GM23248 (cell line): ENCODE measurements at regions not wholly inside any gene's neighbourhood (a gene's known extent, or its start where the extent isn't known, plus 50 kb on each side); places are given as distances from the start of the nearest gene placed in this dataset.
"Not testable (repeated sequence)": the region's sequence is repeated elsewhere in the genome, so short reads cannot be mapped to it uniquely, and the experiment has no call there.

Source experiments
- DNase-seq: peaks from one replicate; pipeline ENCODE4 v3.0.0-alpha.2; 2015
- H2AFZ ChIP-seq: fragments of 200-600 bp; sonication (generic); 2 replicates; pipeline ENCODE4 v1.6.1; 2016; ENCODE audit warnings: antibody characterized with exemption
- H3F3A ChIP-seq: fragments of 200-600 bp; sonication (generic); 2 replicates; pipeline ENCODE4 v1.6.1; 2016; ENCODE audit warnings: mild to moderate bottlenecking, antibody characterized with exemption, mixed run types; ENCODE audit not compliant: insufficient read depth
- H3K27ac ChIP-seq: fragments of 200-600 bp; sonication (generic); 2 replicates; pipeline ENCODE4 v1.5.1; 2016; ENCODE audit warnings: mild to moderate bottlenecking
- H3K27me3 ChIP-seq: fragments of 200-600 bp; sonication (generic); replicated peaks from 2 replicates; pipeline ENCODE4 v1.6.1; 2016; ENCODE audit warnings: mild to moderate bottlenecking; ENCODE audit not compliant: insufficient read depth
- H3K36me3 ChIP-seq: fragments of 200-600 bp; sonication (generic); 2 replicates; pipeline ENCODE4 v1.6.1; 2016; ENCODE audit warnings: low read depth, mild to moderate bottlenecking
- H3K4me1 ChIP-seq: fragments of 200-600 bp; sonication (generic); 2 replicates; pipeline ENCODE4 v1.6.1; 2016; ENCODE audit warnings: mild to moderate bottlenecking; ENCODE audit not compliant: insufficient read depth
- H3K4me2 ChIP-seq: fragments of 200-600 bp; sonication (generic); one replicate; pipeline ENCODE4 v1.6.1; 2016; ENCODE audit warnings: mild to moderate bottlenecking; ENCODE audit not compliant: unreplicated experiment
- H3K4me3 ChIP-seq: fragments of 200-600 bp; sonication (generic); 2 replicates; pipeline ENCODE4 v1.5.1; 2016; ENCODE audit warnings: mild to moderate bottlenecking
- H3K79me2 ChIP-seq: fragments of 200-600 bp; sonication (generic); 2 replicates; pipeline ENCODE4 v1.6.1; 2016; ENCODE audit warnings: mild to moderate bottlenecking; ENCODE audit not compliant: insufficient read depth
- H3K9ac ChIP-seq: fragments of 200-600 bp; sonication (generic); 2 replicates; pipeline ENCODE4 v1.6.1; 2016; ENCODE audit warnings: mild to moderate bottlenecking
- H3K9me2 ChIP-seq: fragments of 200-600 bp; sonication (generic); 2 replicates; pipeline ENCODE4 v1.6.1; 2016; ENCODE audit warnings: mixed run types, mild to moderate bottlenecking, moderate library complexity; ENCODE audit not compliant: insufficient read depth
- H3K9me3 ChIP-seq: fragments of 200-600 bp; sonication (generic); one replicate; pipeline ENCODE4 v1.6.1; 2017; ENCODE audit warnings: low read depth
- H4K20me1 ChIP-seq: fragments of 200-600 bp; sonication (generic); 2 replicates; pipeline ENCODE4 v1.6.0; 2016; ENCODE audit not compliant: insufficient read depth
- EZH2 ChIP-seq: fragments of 200-600 bp; sonication (generic); IDR thresholded peaks from 2 replicates; pipeline ENCODE4 v1.6.1; 2018; ENCODE audit warnings: antibody characterized with exemption, mild to moderate bottlenecking; ENCODE audit not compliant: insufficient read depth, poor library complexity, severe bottlenecking
- EZH2phosphoT487 ChIP-seq: fragments of 200-600 bp; sonication (generic); IDR thresholded peaks from 2 replicates; pipeline ENCODE4 v1.6.1; 2018; ENCODE audit warnings: antibody characterized with exemption, moderate library complexity, mild to moderate bottlenecking, low read depth; ENCODE audit not compliant: insufficient read depth
- WGBS, 2 experiments: methylation state at CpG; one replicate each; pipeline ENCODE4 v1.1.6; 2015 to 2017; ENCODE audit warnings: low lambda C conversion rate in 2 of 2, low coverage in 1 of 2; ENCODE audit errors: missing lambda C conversion rate in 2 of 2; 5-methylcytosine and 5-hydroxymethylcytosine counted together
- in situ Hi-C: fragments of 300-500 bp; cut with MboI; formaldehyde crosslinking; loops from 2 replicates; pipeline ENCODE4 v1.15.0; 2020

- no peaks in the 10 kb centered on the region for H3F3A ChIP-seq
- no peaks in the 10 kb centered on the region for H4K20me1 ChIP-seq
- H3K36me3 ChIP-seq: no peaks in the 10 kb centered on the region
- no peak overlapping the region for H3K4me2 ChIP-seq
- no peaks in the 10 kb centered on the region for H3K9me2 ChIP-seq
- in situ Hi-C loops: loop anchor here (25.0 kb wide), 1 partner anchor 652 kb away; no protein-coding TSS in a partner anchor
- no peaks in the 10 kb centered on the region for H3K9me3 ChIP-seq
- DNase-seq: no peak
- no peak overlapping the region for H3K9ac ChIP-seq
- no peaks in the 10 kb centered on the region for H3K4me1 ChIP-seq
- no peaks in the 10 kb centered on the region for H3K79me2 ChIP-seq
- no peak overlapping the region for H2AFZ ChIP-seq
- no peak overlapping the region for H3K27ac ChIP-seq
- TF ChIP-seq EZH2phosphoT487 (no peak), EZH2 (no peak)
- WGBS, 2 experiments: 59 to 62% methylated on average over 2 of the region's 2 CpGs
- no peak overlapping the region for H3K4me3 ChIP-seq
- no peaks in the 10 kb centered on the region for H3K27me3 ChIP-seq
Observed at GRCh38 chr14:87613881-87614280, 379.1 kb downstream of the GALC start.

- not testable (repeated sequence) for H3K4me3 ChIP-seq, H3K36me3 ChIP-seq, H3K9me2 ChIP-seq, H3K79me2 ChIP-seq, H3K4me2 ChIP-seq, H2AFZ ChIP-seq, H3K27me3 ChIP-seq, H3K9ac ChIP-seq, DNase-seq, H3F3A ChIP-seq, H4K20me1 ChIP-seq, H3K9me3 ChIP-seq, H3K27ac ChIP-seq, H3K4me1 ChIP-seq
- in situ Hi-C loops: loop anchor here (25.0 kb wide), 1 partner anchor 645 kb away; no protein-coding TSS in a partner anchor
- 7 to 14% methylated on average over 3 of the region's 3 CpGs for WGBS, 2 experiments
Observed at GRCh38 chr14:87607056-87607455, 385.9 kb downstream of the GALC start.

- Histone ChIP-seq H3K27me3 (no peaks in the 10 kb centered on the region), H3K9me3 (no peaks in the 10 kb centered on the region), H3K9ac (no peak overlapping the region), H3K4me1 (no peaks in the 10 kb centered on the region), H3F3A (no peaks in the 10 kb centered on the region), H3K9me2 (no peaks in the 10 kb centered on the region), H2AFZ (no peak overlapping the region), H4K20me1 (no peaks in the 10 kb centered on the region), H3K27ac (no peak overlapping the region), H3K36me3 (no peaks in the 10 kb centered on the region), H3K79me2 (no peaks in the 10 kb centered on the region), H3K4me2 (no peak overlapping the region), H3K4me3 (no peak overlapping the region)
- in situ Hi-C loops: loop anchor here (25.0 kb wide), 1 partner anchor 639 kb away; no protein-coding TSS in a partner anchor
- DNase-seq: no peak
- TF ChIP-seq EZH2 (no peak), EZH2phosphoT487 (no peak)
Observed at GRCh38 chr14:87601036-87601435, 391.9 kb downstream of the GALC start.

GRCh38 chr14:87600240-87600639 is 392.7 kb downstream of the GALC start:
- Histone ChIP-seq H3K9ac (no peak overlapping the region), H3K79me2 (no peaks in the 10 kb centered on the region), H3K27me3 (no peaks in the 10 kb centered on the region), H4K20me1 (no peaks in the 10 kb centered on the region), H3K4me1 (no peaks in the 10 kb centered on the region), H3K9me3 (no peaks in the 10 kb centered on the region), H3F3A (no peaks in the 10 kb centered on the region), H3K4me2 (no peak overlapping the region), H3K27ac (no peak overlapping the region), H3K9me2 (no peaks in the 10 kb centered on the region), H3K36me3 (no peaks in the 10 kb centered on the region), H2AFZ (no peak overlapping the region), H3K4me3 (no peak overlapping the region)
- TF ChIP-seq EZH2: no peak
- no peak for TF ChIP-seq EZH2phosphoT487
- in situ Hi-C loops: loop anchor here (25.0 kb wide), 1 partner anchor 638 kb away; no protein-coding TSS in a partner anchor
- WGBS, 2 experiments: 0% methylated on average over 1 of the region's 1 CpG
- DNase-seq: no peak

- no peaks in the 10 kb centered on the region for H3K9me2 ChIP-seq
- H3K4me3 ChIP-seq: no peak overlapping the region
- in situ Hi-C loops: no loop called here
- no peak overlapping the region for H3K4me2 ChIP-seq
- no peaks in the 10 kb centered on the region for H3F3A ChIP-seq
- H3K27ac ChIP-seq: no peak overlapping the region
- H3K9me3 ChIP-seq: no peaks in the 10 kb centered on the region
- H3K4me1 ChIP-seq: no peaks in the 10 kb centered on the region
- no peaks in the 10 kb centered on the region for H3K36me3 ChIP-seq
- no peaks in the 10 kb centered on the region for H3K27me3 ChIP-seq
- H3K9ac ChIP-seq: no peak overlapping the region
- 0 to 1% methylated on average over 2 of the region's 2 CpGs for WGBS, 2 experiments
- no peaks in the 10 kb centered on the region for H4K20me1 ChIP-seq
- TF ChIP-seq EZH2: no peak
- no peak for TF ChIP-seq EZH2phosphoT487
- DNase-seq: no peak
- H2AFZ ChIP-seq: no peak overlapping the region
- H3K79me2 ChIP-seq: no peaks in the 10 kb centered on the region
Observed at GRCh38 chr14:87581298-87581697, 411.7 kb downstream of the GALC start.
